Mammary epithelial cell (primary cell): ENCODE measurements at regions not wholly inside any gene's neighbourhood (a gene's known extent, or its start where the extent isn't known, plus 50 kb on each side); places are given as distances from the start of the nearest gene placed in this dataset.

Experiments used
- EZH2 ChIP-seq: IDR thresholded peaks from 2 replicates; pipeline ENCODE4 v1.6.1; 2012; ENCODE audit warnings: low read length, inconsistent platforms, borderline replicate concordance
- TF ChIP-seq, protein P1 (sequence below), 2 donors: IDR thresholded peaks in 1 of 2; conservative IDR thresholded peaks in 1 of 2; 2 replicates each; pipeline ENCODE4 v1.5.1; 2011 to 2012; ENCODE audit warnings: inconsistent platforms in 2 of 2, low read length in 2 of 2, mild to moderate bottlenecking in 2 of 2, control low read depth in 1 of 2, low read depth in 1 of 2; ENCODE audit not compliant: insufficient read depth in 1 of 2; ENCODE audit errors: extremely low read depth in 1 of 2

GRCh38 chr2:237180987-237181386 is 95.3 kb downstream of the COPS8 start:
- TF ChIP-seq, protein P1, sequence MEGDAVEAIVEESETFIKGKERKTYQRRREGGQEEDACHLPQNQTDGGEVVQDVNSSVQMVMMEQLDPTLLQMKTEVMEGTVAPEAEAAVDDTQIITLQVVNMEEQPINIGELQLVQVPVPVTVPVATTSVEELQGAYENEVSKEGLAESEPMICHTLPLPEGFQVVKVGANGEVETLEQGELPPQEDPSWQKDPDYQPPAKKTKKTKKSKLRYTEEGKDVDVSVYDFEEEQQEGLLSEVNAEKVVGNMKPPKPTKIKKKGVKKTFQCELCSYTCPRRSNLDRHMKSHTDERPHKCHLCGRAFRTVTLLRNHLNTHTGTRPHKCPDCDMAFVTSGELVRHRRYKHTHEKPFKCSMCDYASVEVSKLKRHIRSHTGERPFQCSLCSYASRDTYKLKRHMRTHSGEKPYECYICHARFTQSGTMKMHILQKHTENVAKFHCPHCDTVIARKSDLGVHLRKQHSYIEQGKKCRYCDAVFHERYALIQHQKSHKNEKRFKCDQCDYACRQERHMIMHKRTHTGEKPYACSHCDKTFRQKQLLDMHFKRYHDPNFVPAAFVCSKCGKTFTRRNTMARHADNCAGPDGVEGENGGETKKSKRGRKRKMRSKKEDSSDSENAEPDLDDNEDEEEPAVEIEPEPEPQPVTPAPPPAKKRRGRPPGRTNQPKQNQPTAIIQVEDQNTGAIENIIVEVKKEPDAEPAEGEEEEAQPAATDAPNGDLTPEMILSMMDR (conservative IDR thresholded peaks at IDR 0.05 in 1 of 2, IDR thresholded peaks at IDR 0.05 in 1 of 2; ENCODE audit: extremely low read depth in 1 of 2, insufficient read depth in 1 of 2, low read depth in 1 of 2, low read length in 2 of 2) = no peak
- no peak for TF ChIP-seq EZH2
